A549 (cell line): ENCODE measurements at regions not wholly inside any gene's neighbourhood (a gene's known extent, or its start where the extent isn't known, plus 50 kb on each side); places are given as distances from the start of the nearest gene placed in this dataset.

Experiments used
- ATAC-seq, 2 experiments: fragments of 200-7000 bp in 1 of 2; fragments of >200 bp in 1 of 2; cut with Nextera tagmentation in 1 of 2; cut with Tn5 transposase in 1 of 2; 3 replicates each; pipeline versions ENCODE4 v1.8.0 to v1.9.1; 2018 to 2020; ENCODE audit warnings: mild to moderate bottlenecking in 1 of 2, moderate library complexity in 1 of 2
- CTCF ChIA-PET: fragments of 300-600 bp; sonication (Branson Sonifier 250); formaldehyde crosslinking; extraction: SDS; loops from one replicate; lab custom pipeline; 2021; ENCODE audit warnings: antibody characterized with exemption, inconsistent platforms; lab: Yijun Ruan, JAX
- POLR2A ChIA-PET: fragments of 350-600 bp; formaldehyde crosslinking; extraction: SDS; loops from one replicate; lab custom pipeline; 2021; ENCODE audit warnings: antibody characterized with exemption, inconsistent platforms; lab: Yijun Ruan, JAX
- DNase-seq, 2 experiments: peaks; one replicate each; pipeline versions ENCODE4 v3.0.0 to v3.0.0-alpha.2; 2011 to 2016; ENCODE audit warnings: low read depth in 1 of 2, low spot score in 1 of 2
- FAIRE-seq: peaks from 2 replicates; lab custom pipeline; 2011; peaks lifted over from hg19 to GRCh38; lab: Jason Lieb, UNC
- H3K27ac ChIP-seq, 2 experiments: fragments of >200 bp; sonication (Bioruptor Twin); formaldehyde crosslinking; 3 replicates each; pipeline ENCODE4 v1.5.1; 2016 to 2017
- H3K4me1 ChIP-seq: fragments of >200 bp; sonication (Bioruptor Twin); formaldehyde crosslinking; 3 replicates; pipeline ENCODE4 v1.6.1; 2016
- H3K4me2 ChIP-seq: fragments of >200 bp; sonication (Bioruptor Twin); formaldehyde crosslinking; 3 replicates; pipeline ENCODE4 v1.6.1; 2016
- H3K4me3 ChIP-seq: fragments of >200 bp; sonication (Bioruptor Twin); formaldehyde crosslinking; 3 replicates; pipeline ENCODE4 v1.5.1; 2016
- H3K9me3 ChIP-seq: fragments of >200 bp; sonication (Bioruptor Twin); formaldehyde crosslinking; 3 replicates; pipeline ENCODE4 v1.6.1; 2016
- BHLHE40 ChIP-seq: IDR thresholded peaks from 2 replicates; pipeline ENCODE4 v1.6.1; 2012; ENCODE audit warnings: low read depth, low read length, inconsistent platforms
- CBX2 ChIP-seq: fragments of 200-600 bp; sonication (generic); IDR thresholded peaks from 2 replicates; pipeline ENCODE4 v1.6.1; 2016; ENCODE audit warnings: low read depth, mild to moderate bottlenecking, borderline replicate concordance
- GATA3 ChIP-seq: IDR thresholded peaks from 2 replicates; pipeline ENCODE4 v1.6.1; 2012; ENCODE audit warnings: borderline replicate concordance
- HDAC2 ChIP-seq: fragments of 200-600 bp; sonication (generic); IDR thresholded peaks from 2 replicates; pipeline ENCODE4 v1.6.1; 2016
- HOXA7 ChIP-seq: fragments of 250-450 bp; sonication (Bioruptor Pico); IDR thresholded peaks from 2 replicates; pipeline ENCODE4 v1.5.0; 2020; ENCODE audit warnings: mild to moderate bottlenecking, moderate library complexity
- HOXB13 ChIP-seq: fragments of 250-450 bp; sonication (Bioruptor Pico); IDR thresholded peaks from 2 replicates; pipeline ENCODE4 v1.5.0; 2020; ENCODE audit warnings: low read depth, mild to moderate bottlenecking, moderate library complexity
- HOXB5 ChIP-seq: fragments of 250-450 bp; sonication (Bioruptor Pico); IDR thresholded peaks from 2 replicates; pipeline ENCODE4 v1.5.0; 2020; ENCODE audit warnings: mild to moderate bottlenecking, moderate library complexity
- KDM1A ChIP-seq: fragments of 200-600 bp; sonication (generic); IDR thresholded peaks from 2 replicates; pipeline ENCODE4 v1.6.1; 2016; ENCODE audit warnings: low read depth, mild to moderate bottlenecking
- MAZ ChIP-seq: fragments of 150-350 bp; IDR thresholded peaks from 2 replicates; pipeline ENCODE4 v1.6.1; 2014; ENCODE audit warnings: antibody characterized with exemption, low read depth, low read length, borderline replicate concordance
- NFE2L2 ChIP-seq: fragments of 150-350 bp; conservative IDR thresholded peaks from 2 replicates; pipeline ENCODE4 v1.6.1; 2014; ENCODE audit warnings: low read length
- RAD21 ChIP-seq, 2 experiments: fragments of >200 bp in 1 of 2; sonication (Bioruptor Twin) in 1 of 2; formaldehyde crosslinking in 1 of 2; IDR thresholded peaks in 1 of 2; conservative IDR thresholded peaks in 1 of 2; 2 replicates in 1 of 2; 3 replicates in 1 of 2; pipeline ENCODE4 v1.6.1; 2012 to 2018; ENCODE audit warnings: inconsistent platforms in 1 of 2
- RFX5 ChIP-seq: fragments of 450-650 bp; IDR thresholded peaks from 2 replicates; pipeline ENCODE4 v1.7.1; 2014; ENCODE audit warnings: antibody characterized with exemption, mild to moderate bottlenecking, moderate library complexity
- ZFP36 ChIP-seq: fragments of 450-650 bp; IDR thresholded peaks from 2 replicates; pipeline ENCODE4 v1.6.1; 2014; ENCODE audit warnings: borderline replicate concordance; ENCODE audit not compliant: partially characterized antibody
- ZSCAN20 ChIP-seq: fragments of 250-450 bp; sonication (Bioruptor Pico); IDR thresholded peaks from 2 replicates; pipeline ENCODE4 v1.8.0; 2022; ENCODE audit warnings: mild to moderate bottlenecking, moderate library complexity
- WGBS: methylation state at CpG from one replicate; pipeline ENCODE4 v1.1.6; 2017; ENCODE audit errors: missing lambda C conversion rate; 5-methylcytosine and 5-hydroxymethylcytosine counted together
- TF ChIP-seq, protein P1 (sequence below): fragments of 200-600 bp; sonication (generic); IDR thresholded peaks from 2 replicates; pipeline ENCODE4 v1.6.1; 2016; ENCODE audit warnings: antibody characterized with exemption, mild to moderate bottlenecking, moderate library complexity
- TF ChIP-seq, protein P2 (sequence below): fragments of 250-450 bp; sonication (Bioruptor Pico); IDR thresholded peaks from 2 replicates; pipeline ENCODE4 v1.5.0; 2020; ENCODE audit warnings: low read depth, mild to moderate bottlenecking, moderate library complexity
- TF ChIP-seq, protein P3 (sequence below): fragments of >200 bp; sonication (Bioruptor Twin); formaldehyde crosslinking; IDR thresholded peaks from 3 replicates; pipeline ENCODE4 v1.5.1; 2016

- DNase-seq = no peak
- Histone ChIP-seq H3K4me3 (no peak overlapping the region), H3K4me1 (peaks cover 17% of the 10 kb centered on the region), H3K9me3 (no peaks in the 10 kb centered on the region), H3K4me2 (no peak overlapping the region), H3K27ac (no peak overlapping the region)
- WGBS = 79% methylated on average over 5 of the region's 6 CpGs
- TF ChIP-seq ZSCAN20 (CRISPR knock-in tag) = no peak
- no peak for TF ChIP-seq CBX2
- TF ChIP-seq HOXA7 (CRISPR knock-in tag) = no peak
- TF ChIP-seq BHLHE40 = no peak
- TF ChIP-seq, protein P1, sequence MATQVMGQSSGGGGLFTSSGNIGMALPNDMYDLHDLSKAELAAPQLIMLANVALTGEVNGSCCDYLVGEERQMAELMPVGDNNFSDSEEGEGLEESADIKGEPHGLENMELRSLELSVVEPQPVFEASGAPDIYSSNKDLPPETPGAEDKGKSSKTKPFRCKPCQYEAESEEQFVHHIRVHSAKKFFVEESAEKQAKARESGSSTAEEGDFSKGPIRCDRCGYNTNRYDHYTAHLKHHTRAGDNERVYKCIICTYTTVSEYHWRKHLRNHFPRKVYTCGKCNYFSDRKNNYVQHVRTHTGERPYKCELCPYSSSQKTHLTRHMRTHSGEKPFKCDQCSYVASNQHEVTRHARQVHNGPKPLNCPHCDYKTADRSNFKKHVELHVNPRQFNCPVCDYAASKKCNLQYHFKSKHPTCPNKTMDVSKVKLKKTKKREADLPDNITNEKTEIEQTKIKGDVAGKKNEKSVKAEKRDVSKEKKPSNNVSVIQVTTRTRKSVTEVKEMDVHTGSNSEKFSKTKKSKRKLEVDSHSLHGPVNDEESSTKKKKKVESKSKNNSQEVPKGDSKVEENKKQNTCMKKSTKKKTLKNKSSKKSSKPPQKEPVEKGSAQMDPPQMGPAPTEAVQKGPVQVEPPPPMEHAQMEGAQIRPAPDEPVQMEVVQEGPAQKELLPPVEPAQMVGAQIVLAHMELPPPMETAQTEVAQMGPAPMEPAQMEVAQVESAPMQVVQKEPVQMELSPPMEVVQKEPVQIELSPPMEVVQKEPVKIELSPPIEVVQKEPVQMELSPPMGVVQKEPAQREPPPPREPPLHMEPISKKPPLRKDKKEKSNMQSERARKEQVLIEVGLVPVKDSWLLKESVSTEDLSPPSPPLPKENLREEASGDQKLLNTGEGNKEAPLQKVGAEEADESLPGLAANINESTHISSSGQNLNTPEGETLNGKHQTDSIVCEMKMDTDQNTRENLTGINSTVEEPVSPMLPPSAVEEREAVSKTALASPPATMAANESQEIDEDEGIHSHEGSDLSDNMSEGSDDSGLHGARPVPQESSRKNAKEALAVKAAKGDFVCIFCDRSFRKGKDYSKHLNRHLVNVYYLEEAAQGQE = no peak
- no peak for TF ChIP-seq RFX5
- TF ChIP-seq HOXB13 (CRISPR knock-in tag) = no peak
- TF ChIP-seq KDM1A = no peak
- TF ChIP-seq NFE2L2 = no peak
- TF ChIP-seq, protein P2, sequence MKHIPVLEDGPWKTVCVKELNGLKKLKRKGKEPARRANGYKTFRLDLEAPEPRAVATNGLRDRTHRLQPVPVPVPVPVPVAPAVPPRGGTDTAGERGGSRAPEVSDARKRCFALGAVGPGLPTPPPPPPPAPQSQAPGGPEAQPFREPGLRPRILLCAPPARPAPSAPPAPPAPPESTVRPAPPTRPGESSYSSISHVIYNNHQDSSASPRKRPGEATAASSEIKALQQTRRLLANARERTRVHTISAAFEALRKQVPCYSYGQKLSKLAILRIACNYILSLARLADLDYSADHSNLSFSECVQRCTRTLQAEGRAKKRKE (CRISPR knock-in tag) = no peak
- TF ChIP-seq RAD21 (conservative IDR thresholded peaks at IDR 0.05 in 1 of 2, IDR thresholded peaks at IDR 0.05 in 1 of 2) = no peak
- no peak for ATAC-seq
- ChIA-PET POLR2A (no interaction called here), CTCF (interaction anchor here (0.8 to 1.9 kb wide), 3 partner anchors 88 to 242 kb away, joined by 3 to 4 read pairs (median 3); no protein-coding TSS in a partner anchor)
- no peak for FAIRE-seq
Measured at GRCh38 chr6:43931201-43931600, 161.2 kb downstream of the VEGFA start.

- TF ChIP-seq GATA3 (no peak), RFX5 (no peak), HOXB5 (CRISPR knock-in tag) (no peak), MAZ (no peak), HDAC2 (no peak), NFE2L2 (no peak), ZFP36 (no peak)
- TF ChIP-seq, protein P3, sequence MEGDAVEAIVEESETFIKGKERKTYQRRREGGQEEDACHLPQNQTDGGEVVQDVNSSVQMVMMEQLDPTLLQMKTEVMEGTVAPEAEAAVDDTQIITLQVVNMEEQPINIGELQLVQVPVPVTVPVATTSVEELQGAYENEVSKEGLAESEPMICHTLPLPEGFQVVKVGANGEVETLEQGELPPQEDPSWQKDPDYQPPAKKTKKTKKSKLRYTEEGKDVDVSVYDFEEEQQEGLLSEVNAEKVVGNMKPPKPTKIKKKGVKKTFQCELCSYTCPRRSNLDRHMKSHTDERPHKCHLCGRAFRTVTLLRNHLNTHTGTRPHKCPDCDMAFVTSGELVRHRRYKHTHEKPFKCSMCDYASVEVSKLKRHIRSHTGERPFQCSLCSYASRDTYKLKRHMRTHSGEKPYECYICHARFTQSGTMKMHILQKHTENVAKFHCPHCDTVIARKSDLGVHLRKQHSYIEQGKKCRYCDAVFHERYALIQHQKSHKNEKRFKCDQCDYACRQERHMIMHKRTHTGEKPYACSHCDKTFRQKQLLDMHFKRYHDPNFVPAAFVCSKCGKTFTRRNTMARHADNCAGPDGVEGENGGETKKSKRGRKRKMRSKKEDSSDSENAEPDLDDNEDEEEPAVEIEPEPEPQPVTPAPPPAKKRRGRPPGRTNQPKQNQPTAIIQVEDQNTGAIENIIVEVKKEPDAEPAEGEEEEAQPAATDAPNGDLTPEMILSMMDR = no peak
- FAIRE-seq (no peak), ATAC-seq (no peak), DNase-seq (no peak)
- Histone ChIP-seq H3K4me1 (peaks cover 19% of the 10 kb centered on the region), H3K9me3 (no peaks in the 10 kb centered on the region), H3K4me3 (no peak overlapping the region), H3K4me2 (no peak overlapping the region), H3K27ac (no peak overlapping the region)
- ChIA-PET CTCF (interaction anchor here (0.8 to 1.9 kb wide), 4 partner anchors 89 to 242 kb away, joined by 3 to 4 read pairs (median 3); no protein-coding TSS in a partner anchor), POLR2A (no interaction called here)
- 63% methylated on average over 8 of the region's 8 CpGs for WGBS
Measured at GRCh38 chr6:43930440-43931154, 160.6 kb downstream of the VEGFA start.
